ENCODE measurements at regions not wholly inside any gene's neighbourhood (a gene's known extent, or its start where the extent isn't known, plus 50 kb on each side); places are given as distances from the start of the nearest gene placed in this dataset.

DNA sequence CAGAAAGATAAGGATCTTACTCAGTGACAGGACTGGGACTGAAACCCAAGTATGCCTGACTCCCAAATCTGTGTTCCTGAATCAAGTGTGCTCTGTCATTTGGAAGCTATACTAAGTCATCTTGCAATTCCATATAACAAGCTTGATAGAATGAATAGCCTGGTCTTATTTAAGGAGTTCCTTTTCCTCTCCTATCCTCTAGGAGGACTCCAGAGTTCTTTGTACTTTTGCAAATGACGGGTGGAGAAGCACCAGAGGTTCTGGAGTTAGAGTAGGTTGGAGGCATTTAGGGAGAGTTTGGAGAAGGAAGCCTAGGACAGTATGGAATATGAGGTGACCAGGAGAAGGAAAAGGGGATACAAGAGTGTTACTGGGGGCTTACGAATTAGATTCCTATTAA, 92.9 kb upstream of the RCN1 start:
- no peak for DNase-seq

- peak; percentile 61 for DNase-seq
These were observed 94.6 kb upstream of the RCN1 start for GRCh38 chr11:31996159-31996881.

GRCh38 chr11:31995525-31996094, 95.3 kb upstream of the RCN1 start:
- DNase-seq: peak; percentile 82

DNA sequence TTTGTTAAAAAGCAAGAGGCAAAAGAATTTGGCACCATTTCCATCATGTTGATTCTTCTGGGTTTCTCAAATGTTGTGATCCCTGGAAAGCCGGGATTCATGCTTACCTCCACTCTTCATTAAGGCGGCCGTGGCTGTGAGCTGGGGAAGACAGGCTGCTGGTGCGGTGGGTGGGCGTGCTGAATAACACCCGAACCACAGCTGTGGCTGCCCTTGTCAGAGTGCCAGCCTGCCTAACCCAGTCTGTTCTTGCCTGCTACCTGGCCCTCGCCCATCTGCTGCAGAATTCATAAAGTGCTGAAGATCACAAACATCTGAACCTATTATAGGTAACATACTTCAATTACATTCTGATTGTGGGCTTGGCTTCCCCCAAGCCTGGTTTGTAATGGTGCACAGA, 95.8 kb upstream of the RCN1 start:
- DNase-seq: peak; percentile 96

GRCh38 chr11:31987118-31988005, 103.5 kb upstream of the RCN1 start:
- no peak for DNase-seq

- DNase-seq: no peak
These were observed 104.5 kb upstream of the RCN1 start for GRCh38 chr11:31986201-31986889.

- DNase-seq: no peak
These were observed 109.4 kb upstream of the RCN1 start for GRCh38 chr11:31981457-31981856.

DNA sequence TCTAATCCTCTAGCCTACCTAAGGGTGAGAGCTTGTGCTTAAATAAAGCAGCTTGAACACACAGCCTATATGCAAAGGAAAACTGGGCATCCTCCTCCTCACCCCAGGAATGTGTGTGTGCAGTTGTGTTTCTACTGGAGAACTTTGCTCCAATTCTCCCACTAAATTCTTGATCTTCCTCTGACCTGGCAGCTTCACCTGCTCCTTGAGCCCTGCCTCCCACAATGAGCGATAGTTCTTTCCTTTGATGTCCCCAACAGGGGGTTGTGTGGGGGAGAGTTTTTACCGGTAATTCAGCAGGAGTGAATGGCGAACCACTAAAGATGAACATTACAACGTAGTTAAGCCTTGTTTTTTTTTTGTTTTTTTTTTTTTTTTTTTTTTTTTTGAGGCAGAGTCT, 113.5 kb upstream of the RCN1 start:
- DNase-seq: no peak

DNA sequence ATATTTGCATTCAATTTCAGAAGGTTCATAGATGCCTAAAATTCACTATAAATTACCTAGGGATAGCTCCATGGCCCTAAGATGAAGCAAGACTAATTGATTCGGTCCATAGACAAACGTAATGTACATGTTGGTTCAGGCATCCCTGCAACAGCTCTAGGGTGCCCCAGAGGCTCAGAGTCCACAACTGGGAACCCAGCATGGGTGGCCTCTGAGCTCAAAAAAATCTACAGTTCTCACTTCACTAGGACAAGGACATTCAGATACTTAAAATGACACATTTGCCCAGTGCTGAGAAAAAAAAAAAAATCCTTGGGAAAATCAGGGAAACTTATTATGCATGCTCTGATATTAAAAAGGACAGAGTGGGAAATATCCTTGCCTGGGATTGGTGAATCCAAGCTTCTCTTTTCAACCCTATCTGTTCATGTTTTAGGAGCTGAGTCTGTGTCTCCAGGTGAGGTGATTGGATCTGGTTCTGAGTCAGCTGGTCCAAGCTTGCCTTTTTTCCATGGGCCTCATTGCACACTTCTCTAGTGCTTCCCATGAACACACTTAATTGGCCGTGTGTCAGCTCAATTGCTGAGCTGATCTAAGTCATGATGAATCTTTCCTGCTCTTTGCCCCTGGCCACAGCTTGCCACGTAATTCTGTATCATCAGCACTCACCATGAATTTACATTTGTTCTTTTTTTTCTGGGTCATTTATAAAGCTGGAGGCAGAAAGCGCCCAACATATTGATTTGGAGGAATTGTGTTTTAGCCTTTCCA, 116.3 kb upstream of the RCN1 start:
- DNase-seq: no peak

GRCh38 chr11:31973172-31973571, 117.7 kb upstream of the RCN1 start:
- no peak for DNase-seq

- no peak for DNase-seq
These were observed 118.3 kb upstream of the RCN1 start for GRCh38 chr11:31972623-31973022.

GRCh38 chr11:31969359-31969702, 121.5 kb upstream of the RCN1 start:
- peak; percentile 68 for DNase-seq

- peak; percentile 92 for DNase-seq
These were observed 122.2 kb upstream of the RCN1 start for GRCh38 chr11:31968461-31969358.

- DNase-seq: peak; percentile 67
These were observed 123.3 kb upstream of the RCN1 start for GRCh38 chr11:31967404-31968130.

DNA sequence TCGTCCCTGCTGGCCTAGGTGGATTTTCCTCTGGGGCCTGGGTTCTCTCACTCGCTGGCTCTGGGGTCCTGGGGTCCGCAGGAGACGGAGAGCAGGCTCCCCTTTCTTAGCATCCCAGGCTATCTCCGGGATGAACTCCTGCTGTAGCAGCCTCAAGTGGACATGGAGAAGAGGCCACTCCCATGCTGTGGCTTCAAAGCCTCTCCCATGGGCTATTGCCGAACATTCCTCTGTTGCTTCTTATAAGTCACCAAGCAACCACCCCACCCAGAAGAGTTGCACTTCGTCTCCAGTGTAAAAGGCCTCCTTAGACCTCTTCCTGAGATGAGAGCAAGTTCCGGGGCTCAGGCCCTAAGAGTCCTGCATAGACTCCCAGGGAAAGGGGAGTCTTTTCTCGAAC, 124.0 kb upstream of the RCN1 start:
- DNase-seq: no peak

GRCh38 chr11:31964181-31964580, 126.7 kb upstream of the RCN1 start:
- no peak for DNase-seq

- no peak for DNase-seq
These were observed 130.7 kb upstream of the RCN1 start for GRCh38 chr11:31960126-31960525.

DNA sequence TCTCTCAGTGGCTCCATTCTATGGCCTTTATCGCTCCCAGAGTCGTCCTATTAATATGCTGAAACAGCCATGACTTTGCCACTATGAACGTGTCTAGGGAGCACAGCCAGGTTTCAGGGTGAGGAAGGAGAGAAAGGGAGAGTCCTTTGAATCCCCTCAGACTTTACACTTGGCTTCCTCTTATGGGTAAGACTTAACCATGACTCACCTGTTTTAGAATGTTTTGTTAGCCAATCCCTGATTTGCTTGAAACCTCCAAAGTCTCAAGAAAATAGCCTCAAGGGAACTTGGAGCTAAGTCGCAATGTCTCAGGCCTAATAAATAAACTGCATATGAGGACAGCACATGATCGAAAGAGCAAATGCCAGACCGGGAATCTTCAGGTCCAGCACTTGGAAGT, 131.2 kb upstream of the RCN1 start:
- DNase-seq: no peak

DNA sequence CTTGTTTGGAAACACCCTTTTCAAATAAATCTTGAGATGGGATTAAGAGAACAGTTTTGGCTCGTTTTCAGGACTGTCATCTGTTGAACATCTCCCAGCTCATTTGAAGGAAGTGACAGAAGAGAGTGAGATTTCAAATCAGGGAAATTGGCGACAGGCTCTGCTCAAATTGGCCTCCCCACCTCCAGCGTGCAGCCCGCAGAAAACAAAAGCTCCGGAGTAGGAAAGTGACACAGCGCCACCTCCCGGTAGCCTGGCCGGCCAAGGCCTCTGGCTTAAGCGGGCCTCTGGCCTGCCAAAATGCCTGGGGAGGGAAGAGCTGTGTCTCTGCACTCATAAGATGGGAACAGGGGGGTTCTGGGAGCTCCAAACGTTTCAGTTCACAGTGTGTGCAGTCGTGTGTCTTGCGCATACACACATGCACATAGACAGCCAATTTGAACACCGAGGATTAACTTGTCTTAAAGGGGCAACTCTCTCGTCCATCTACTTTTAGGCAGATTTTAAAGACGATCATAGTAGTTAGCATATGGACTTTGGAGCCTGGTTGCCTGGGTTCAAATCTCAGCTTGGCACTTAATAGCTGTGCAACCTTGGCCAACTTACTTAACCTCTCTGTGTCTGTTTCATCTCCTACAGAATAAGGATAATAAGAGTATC, 132.7 kb upstream of the RCN1 start:
- peak; percentile 85 for DNase-seq

GRCh38 chr11:31957674-31958073, 133.2 kb upstream of the RCN1 start:
- no peak for DNase-seq
